ENCODE measurements at regions not wholly inside any gene's neighbourhood (a gene's known extent, or its start where the extent isn't known, plus 50 kb on each side); places are given as distances from the start of the nearest gene placed in this dataset.
"Not testable (repeated sequence)": the region's sequence is repeated elsewhere in the genome, so short reads cannot be mapped to it uniquely, and the experiment has no call there.

- DNase-seq, result not testable (repeated sequence)
Observed at GRCh38 chr22:23379540-23380229, 199.4 kb downstream of the BCR start.

- DNase-seq, result no peak
Observed at GRCh38 chr22:23377767-23378166, 197.5 kb downstream of the BCR start.

DNA sequence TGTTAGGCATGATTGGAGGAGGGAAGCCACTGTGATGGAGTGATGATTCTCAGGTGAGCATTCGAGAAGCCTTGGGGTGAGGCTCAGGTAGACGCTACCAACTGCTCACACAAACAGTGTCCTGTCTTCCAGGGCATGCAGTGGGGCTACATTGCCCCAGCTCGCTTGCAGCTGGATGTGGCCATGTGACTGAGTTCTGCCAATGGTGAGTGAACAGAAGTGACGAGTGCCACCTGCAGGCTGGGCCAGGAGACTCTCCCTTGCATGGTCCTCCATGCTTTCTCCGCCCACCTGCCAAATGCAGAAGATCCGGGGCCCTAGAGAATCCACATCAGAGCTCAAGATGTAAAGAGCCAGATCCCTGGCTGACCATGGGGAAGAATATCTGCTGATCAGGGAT lies 195.9 kb downstream of the BCR start:
- DNase-seq, result no peak

- DNase-seq, result no peak
Observed at GRCh38 chr22:23375031-23375827, 194.9 kb downstream of the BCR start.

DNA sequence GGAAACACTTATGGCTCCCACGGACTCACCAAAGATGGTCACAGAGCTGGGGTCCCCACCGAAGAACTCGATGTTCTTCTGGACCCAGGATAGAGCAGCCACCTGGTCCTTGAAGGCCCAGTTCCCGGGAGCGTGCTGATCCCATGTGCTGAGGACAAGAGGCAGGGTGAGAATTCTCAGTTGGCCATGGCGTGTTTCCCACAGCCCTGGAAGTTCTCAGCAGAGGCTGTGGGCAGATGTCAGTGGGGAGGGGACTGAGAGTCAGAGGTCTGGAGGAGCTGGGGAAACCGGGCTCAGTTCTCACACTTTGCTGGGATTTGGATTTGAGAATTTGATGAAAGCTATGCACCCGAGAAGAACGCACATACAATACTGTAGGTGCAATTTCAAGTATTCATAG lies 193.3 kb downstream of the BCR start:
- no peak for DNase-seq

DNA sequence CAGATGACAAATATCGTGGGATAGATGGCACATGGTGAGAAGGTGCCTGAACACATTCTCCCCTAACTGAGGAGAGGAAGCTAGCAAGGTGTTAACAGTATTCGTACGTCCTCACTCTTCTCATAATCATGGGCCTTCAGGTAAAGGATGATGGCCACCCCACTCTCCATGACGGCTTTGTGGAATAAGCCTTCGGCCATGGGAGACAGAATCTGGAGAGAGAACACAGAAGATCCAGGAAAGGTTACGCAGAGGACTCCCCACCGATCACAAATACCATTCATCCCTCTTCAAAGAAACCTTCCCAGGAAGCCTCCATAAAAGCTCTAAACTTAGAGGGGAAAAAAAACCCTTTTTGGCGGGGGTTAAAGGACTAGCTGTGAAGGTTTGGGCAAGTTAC lies 189.9 kb downstream of the BCR start:
- no peak for DNase-seq

- no peak for DNase-seq
Observed at GRCh38 chr22:23369054-23369685, 188.9 kb downstream of the BCR start.
